ELR (cell line): ENCODE measurements at regions not wholly inside any gene's neighbourhood (a gene's known extent, or its start where the extent isn't known, plus 50 kb on each side); places are given as distances from the start of the nearest gene placed in this dataset.
"Not testable (repeated sequence)": the region's sequence is repeated elsewhere in the genome, so short reads cannot be mapped to it uniquely, and the experiment has no call there.

Experiments used
- DNase-seq: peaks from one replicate; pipeline ENCODE4 v3.0.0-alpha.2; 2015; ENCODE audit warnings: low read depth

- no peak for DNase-seq
Observed at GRCh38 chrX:80929251-80929650, 119.6 kb upstream of the BRWD3 start.

DNA sequence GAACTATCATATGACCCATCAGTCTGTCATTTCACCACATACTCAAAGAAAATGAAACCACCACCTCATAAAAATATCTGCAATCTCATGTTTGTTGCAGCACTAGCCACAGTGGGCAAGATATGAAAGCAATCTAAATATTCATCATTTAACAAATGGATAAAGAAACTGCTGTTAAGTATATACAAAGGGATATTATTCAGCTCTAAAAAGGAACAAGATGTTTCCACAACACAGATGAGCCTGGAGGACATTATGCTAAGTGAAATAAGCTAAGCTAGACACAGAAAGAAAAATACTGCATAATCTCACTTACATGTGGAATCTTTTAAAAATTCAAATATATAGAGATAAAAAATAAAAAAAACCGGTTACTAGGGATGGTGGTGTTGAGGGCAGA lies 108.2 kb upstream of the BRWD3 start:
- DNase-seq: no peak

- not testable (repeated sequence) for DNase-seq
Observed at GRCh38 chrX:80912351-80912750, 102.7 kb upstream of the BRWD3 start.

DNA sequence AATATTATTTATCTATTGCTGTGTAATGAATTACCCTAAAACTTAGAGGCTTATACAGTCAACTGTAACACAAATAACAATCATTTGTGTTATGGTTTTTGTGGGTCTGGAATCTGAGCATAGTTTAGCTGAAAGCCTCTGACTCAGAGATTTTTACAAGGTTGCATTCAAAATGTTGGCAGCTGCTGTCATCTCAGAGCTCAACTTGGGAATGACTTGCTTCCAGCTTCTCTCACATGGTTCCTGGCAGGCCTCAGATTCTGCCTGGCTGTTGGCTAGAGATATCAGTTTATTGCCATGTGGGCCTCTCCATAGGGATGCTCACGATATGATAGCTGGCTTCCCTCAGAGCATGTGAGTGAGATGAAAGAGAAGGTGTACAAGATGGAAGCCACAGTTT lies 70.2 kb upstream of the BRWD3 start:
- no peak for DNase-seq

DNA sequence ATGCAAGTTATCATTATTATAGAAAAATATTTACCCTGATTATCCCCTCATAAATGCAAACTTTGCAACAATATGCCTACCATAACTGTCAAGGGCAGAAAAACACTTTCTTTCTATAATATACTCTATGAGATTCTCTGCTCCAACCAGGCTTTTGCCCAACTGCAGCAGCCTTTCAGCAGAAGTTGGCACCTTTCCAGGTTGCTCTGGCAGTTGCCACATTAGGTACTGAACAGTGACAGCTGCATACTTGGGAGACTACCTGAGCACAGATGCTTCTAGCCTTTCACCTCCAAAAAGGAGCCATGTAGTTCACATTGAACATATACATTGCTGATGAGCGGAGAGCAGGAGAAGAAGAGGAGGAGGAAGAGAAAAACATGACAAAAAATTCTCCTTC lies 69.5 kb upstream of the BRWD3 start:
- no peak for DNase-seq

DNA sequence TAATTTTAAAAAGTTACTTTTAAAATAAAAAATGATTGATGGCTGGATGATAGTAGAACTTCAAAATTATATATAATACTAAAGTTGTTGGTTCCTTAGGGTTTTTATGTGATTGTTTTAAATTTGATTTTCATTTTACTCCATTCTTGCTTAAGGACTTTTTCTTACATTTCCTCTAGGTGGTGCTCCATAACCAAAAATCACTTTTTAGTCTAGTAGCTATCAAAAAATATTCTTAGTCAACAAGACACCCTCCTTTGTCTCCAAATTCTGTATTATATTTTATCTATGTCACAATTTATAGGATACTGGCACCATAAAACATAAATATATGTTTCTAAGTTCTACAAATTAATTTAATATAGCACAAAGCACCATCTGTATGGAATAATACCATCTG lies 67.2 kb upstream of the BRWD3 start:
- DNase-seq: peak; percentile 40
